GM11168 (cell line): ENCODE measurements at regions not wholly inside any gene's neighbourhood (a gene's known extent, or its start where the extent isn't known, plus 50 kb on each side); places are given as distances from the start of the nearest gene placed in this dataset.
"Not testable (repeated sequence)": the region's sequence is repeated elsewhere in the genome, so short reads cannot be mapped to it uniquely, and the experiment has no call there.

Source experiments
- in situ Hi-C: fragments of 300-500 bp; cut with MboI; formaldehyde crosslinking; loops from one replicate; pipeline ENCODE4 v1.12.0; 2022; ENCODE audit warnings: low sequenced_read_pairs; ENCODE audit not compliant: unreplicated experiment

DNA sequence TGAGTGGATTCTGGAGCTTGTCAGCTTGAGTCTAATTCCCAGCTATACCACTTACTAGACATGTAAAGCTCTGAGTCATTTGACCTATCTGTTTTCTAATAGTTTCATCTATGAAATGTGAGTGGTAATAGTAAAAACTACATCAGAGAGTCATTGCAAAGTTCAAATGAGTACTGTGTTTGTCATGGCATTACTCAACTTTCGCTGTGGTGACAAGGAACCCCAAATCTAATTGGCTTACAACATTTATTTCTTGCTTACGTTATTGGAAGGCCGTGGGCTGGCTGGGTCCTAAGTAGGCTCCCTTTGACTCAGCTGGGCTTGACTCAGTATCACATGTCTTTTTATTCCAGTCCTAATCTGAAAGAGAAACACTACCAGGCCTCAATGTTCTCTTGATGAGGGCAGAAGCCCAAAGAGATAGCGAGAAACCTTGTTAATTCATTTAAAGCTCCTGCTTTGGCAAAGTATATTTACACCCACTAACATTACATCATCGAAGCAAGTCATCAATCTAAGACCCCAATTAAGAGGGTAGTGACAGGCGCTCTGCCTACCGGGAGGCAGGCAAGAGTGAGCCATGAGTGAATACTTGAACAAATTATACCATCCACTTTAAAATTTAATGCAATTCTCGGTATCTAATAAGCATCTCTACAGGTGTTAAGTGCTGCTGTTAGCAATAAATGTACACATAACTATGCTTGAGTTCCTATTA is 431.8 kb upstream of the SPHKAP start:
- in situ Hi-C loops, result no loop called here

GRCh38 chr2:228611171-228611570 is 429.7 kb upstream of the SPHKAP start:
- in situ Hi-C loops, result no loop called here

DNA sequence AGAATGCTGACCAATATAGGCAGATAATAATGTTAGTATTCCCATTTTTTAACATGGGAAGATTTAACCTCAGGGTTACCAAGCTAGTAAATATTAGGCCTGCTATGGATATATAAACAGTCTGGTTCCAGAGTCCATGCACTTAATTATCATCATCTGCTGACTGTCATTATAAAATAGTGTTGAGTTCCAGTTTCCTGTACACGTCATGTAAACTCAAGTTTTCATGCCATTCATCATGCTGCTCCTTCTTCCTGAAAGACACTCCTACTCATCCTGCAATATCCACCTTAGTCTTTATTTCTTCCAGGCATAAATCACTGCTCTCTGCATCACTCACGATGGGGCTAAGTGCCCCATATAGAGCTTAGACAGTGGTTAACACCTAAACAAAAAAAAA is 420.8 kb upstream of the SPHKAP start:
- in situ Hi-C loops, result no loop called here

- in situ Hi-C loops, result no loop called here
Measured at GRCh38 chr2:228600265-228600664, 418.8 kb upstream of the SPHKAP start.

- in situ Hi-C loops, result no loop called here
Measured at GRCh38 chr2:228599781-228600180, 418.3 kb upstream of the SPHKAP start.

- in situ Hi-C loops, result no loop called here
Measured at GRCh38 chr2:228599297-228599696, 417.8 kb upstream of the SPHKAP start.

DNA sequence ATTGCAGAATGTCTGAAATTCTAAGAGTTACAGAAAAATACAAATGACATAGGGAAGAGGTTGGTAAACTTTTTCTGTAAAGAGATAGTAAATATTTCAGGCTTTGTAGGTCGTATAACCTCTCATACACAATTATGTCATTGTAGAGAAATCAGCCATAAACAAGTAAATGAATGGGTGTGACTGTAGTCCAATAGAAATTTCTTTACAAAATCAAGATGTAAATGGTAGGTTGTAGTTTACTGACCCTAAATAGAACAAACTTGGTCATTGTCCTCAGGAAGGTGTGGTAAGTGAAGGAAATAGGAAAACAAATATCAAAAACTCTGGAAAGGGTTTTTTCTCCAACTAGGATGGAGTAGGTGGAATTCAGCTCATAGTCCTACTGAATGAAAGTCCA is 415.5 kb upstream of the SPHKAP start:
- in situ Hi-C loops, result no loop called here

GRCh38 chr2:228594012-228594411 is 412.5 kb upstream of the SPHKAP start:
- in situ Hi-C loops, result no loop called here

DNA sequence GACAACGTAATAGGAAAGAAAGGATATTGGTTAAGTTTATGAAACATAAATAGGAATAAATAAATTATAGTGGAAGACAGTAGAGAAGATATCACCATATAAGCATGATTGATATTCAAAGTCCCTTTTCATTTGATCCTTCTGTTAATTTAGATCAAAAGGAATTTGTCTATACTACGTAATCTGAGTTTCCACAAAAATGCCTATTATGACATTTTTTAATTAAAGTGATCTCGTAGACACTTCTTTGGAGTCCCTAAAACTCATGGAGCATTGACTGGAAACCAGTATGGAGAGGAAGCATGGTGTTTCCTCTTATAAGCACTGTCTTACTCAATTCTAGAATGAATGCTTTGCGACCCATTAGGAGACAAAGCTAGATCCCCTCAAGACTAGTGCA is 411.4 kb upstream of the SPHKAP start:
- in situ Hi-C loops, result no loop called here

GRCh38 chr2:228590681-228591080 is 409.2 kb upstream of the SPHKAP start:
- in situ Hi-C loops, result no loop called here

GRCh38 chr2:228589115-228589514 is 407.6 kb upstream of the SPHKAP start:
- in situ Hi-C loops, result no loop called here

DNA sequence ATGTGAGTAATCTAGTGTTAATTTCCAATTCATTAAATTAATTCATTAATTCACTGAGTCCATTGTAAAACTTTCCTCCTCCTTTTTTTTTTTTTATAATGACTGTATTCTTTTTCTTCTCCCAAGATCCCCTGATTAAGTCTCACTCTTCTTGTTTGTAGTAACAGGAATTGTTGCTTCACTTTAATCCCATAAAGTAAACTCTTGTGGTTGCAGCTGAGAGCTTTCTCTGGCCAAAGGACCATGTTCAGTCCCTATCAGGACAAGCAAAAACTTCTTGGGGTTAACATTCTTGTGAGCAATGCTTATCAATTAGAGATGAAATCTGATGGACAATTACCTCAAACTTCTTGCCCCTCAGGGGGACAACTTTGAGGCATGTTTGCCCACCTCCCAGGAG is 400.2 kb upstream of the SPHKAP start:
- in situ Hi-C loops, result no loop called here

- in situ Hi-C loops, result no loop called here
Measured at GRCh38 chr2:228575897-228576296, 394.4 kb upstream of the SPHKAP start.

DNA sequence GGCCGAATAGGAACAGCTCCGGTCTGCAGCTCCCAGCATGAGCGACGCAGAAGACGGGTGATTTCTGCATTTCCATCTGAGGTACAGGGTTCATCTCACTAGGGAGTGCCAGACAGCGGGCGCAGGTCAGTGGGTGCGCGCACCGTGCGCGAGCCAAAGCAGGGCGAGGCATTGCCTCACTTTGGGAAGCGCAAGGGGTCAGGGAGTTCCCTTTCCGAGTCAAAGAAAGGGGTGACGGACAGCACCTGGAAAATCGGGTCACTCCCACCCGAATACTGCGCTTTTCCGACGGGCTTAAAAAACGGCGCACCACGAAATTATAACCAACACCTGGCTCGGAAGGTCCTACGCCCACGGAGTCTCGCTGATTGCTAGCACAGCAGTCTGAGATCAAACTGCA is 386.8 kb upstream of the SPHKAP start:
- in situ Hi-C loops, result not testable (repeated sequence)

DNA sequence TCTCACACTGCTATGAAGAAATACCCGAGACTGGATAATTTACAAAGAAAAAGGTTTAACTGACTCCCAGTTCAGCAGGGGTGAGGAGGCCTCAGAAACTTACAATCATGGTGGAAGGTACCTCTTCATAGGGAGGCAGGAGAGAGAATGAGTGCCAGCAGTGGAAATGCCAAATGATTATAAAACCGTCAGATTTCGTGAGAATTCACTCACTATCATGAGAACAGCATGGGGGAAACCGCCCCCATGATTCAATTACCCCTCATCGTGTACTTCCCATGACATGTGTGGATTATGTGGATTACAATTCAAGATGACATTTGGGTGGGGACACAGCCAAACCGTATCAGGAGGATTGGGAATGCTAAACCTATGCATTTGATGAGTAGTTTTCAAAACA is 380.3 kb upstream of the SPHKAP start:
- in situ Hi-C loops, result no loop called here

GRCh38 chr2:228559774-228560415 is 378.4 kb upstream of the SPHKAP start:
- in situ Hi-C loops, result no loop called here

GRCh38 chr2:228556717-228557116 is 375.2 kb upstream of the SPHKAP start:
- in situ Hi-C loops, result no loop called here

DNA sequence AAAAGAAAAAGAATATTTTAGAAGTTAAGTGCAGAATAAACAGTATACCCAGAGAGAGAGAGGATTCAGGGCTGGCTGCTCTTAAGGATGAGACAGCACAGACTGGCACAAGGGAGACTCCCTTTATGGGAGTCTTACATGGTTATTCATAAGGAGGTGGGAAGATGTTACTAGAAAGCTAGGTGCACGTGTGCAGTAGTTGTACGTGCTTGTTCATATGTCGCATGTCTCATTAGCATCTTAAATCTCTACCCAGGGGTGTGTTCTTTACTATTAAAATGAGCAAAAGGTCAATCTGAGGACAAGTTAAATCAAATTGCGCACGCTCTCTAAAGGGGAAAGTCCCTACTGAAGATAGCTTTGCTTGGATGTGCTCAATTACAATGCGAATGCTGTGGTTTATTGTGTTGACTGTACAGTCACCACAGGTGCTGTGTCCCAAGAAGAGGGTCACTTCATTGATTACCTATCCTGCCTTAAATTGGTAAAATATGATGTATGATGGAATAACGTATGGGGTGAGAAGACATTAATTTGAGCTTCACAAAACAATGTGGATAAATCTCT is 368.0 kb upstream of the SPHKAP start:
- in situ Hi-C loops, result no loop called here

- in situ Hi-C loops, result no loop called here
Measured at GRCh38 chr2:228548230-228548629, 366.7 kb upstream of the SPHKAP start.

DNA sequence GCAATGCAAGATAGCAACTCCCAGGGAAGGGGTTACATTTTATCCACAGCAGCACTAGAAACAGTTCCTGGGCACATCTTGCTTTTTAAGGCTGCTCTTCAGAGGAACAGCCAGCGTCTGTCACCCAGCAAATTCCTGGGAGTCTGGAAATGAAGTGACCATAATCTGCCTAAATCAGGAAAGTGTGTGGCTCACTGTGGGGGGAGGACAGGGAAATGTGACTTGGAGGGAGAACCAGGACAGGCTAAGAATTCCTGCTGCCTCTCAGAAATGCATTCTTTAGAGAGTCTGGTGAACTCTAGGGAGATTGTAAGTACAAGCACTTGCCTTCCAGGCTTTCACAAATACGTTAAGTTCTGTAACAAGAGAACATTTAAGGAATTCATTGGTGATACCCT is 364.3 kb upstream of the SPHKAP start:
- in situ Hi-C loops, result no loop called here

DNA sequence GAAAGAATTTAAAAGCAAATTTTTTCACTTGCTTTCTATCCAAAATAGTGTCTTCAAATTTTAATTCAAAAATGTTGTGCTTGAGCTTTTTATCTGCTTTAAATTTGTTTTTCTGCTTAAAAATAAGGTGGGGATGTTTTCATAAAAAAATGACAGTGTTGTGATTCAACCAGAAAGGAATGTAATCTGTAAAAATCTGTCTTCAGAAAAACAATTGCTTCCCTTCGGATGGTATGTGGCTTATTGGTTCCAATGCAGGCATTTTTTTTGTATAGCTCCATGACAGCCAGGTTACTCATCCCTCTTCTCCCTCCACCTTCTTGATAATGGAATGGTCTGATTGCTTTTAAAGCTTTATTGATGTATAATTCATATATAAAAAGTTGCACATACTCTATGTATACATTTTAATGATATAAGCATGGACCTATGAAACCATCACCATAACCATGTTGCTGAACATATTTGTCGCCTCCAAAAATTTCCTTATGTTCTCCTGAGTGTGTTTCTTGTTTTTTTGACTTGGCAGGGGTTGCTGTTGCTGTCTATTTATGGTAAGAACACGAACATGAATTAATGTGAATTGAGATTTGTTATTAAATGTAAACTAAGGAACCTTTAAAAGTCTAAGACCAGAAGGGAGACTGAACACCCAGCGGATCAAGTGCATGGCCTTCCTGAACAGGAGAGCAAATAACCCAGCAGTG is 363.7 kb upstream of the SPHKAP start:
- in situ Hi-C loops, result no loop called here
